HEK293T (cell line): ENCODE measurements at regions not wholly inside any gene's neighbourhood (a gene's known extent, or its start where the extent isn't known, plus 50 kb on each side); places are given as distances from the start of the nearest gene placed in this dataset.

Source experiments
- CTCF ChIA-PET: fragments of 350-600 bp; formaldehyde crosslinking; extraction: SDS; loops from one replicate; lab custom pipeline; 2021; ENCODE audit warnings: antibody characterized with exemption, inconsistent platforms; lab: Yijun Ruan, JAX
- POLR2A ChIA-PET: fragments of 350-600 bp; formaldehyde crosslinking; extraction: SDS; loops from one replicate; lab custom pipeline; 2020; ENCODE audit warnings: antibody characterized with exemption, inconsistent platforms; lab: Yijun Ruan, JAX
- DNase-seq: peaks from one replicate; pipeline ENCODE4 v3.0.0; 2012; ENCODE audit warnings: mixed read lengths; ENCODE audit errors: extremely low spot score
- ARNT ChIP-seq: fragments of 450-650 bp; IDR thresholded peaks from 2 replicates; pipeline ENCODE4 v1.6.1; 2017; ENCODE audit warnings: mild to moderate bottlenecking
- BHLHE40 ChIP-seq: fragments of 450-650 bp; IDR thresholded peaks from 2 replicates; pipeline ENCODE4 v1.6.1; 2016; ENCODE audit warnings: mild to moderate bottlenecking, moderate library complexity, borderline replicate concordance
- CTBP1 ChIP-seq: fragments of 450-650 bp; IDR thresholded peaks from 2 replicates; pipeline ENCODE4 v1.6.1; 2016; ENCODE audit warnings: borderline replicate concordance
- ELF4 ChIP-seq: fragments of 450-650 bp; IDR thresholded peaks from 2 replicates; pipeline ENCODE4 v1.6.1; 2017; ENCODE audit warnings: antibody characterized with exemption
- FOXA1 ChIP-seq: fragments of 450-650 bp; IDR thresholded peaks from 2 replicates; pipeline ENCODE4 v1.6.1; 2016; ENCODE audit warnings: mild to moderate bottlenecking
- FOXK2 ChIP-seq: fragments of 450-650 bp; IDR thresholded peaks from 2 replicates; pipeline ENCODE4 v1.6.1; 2016; ENCODE audit warnings: mild to moderate bottlenecking
- FOXM1 ChIP-seq: fragments of 450-650 bp; IDR thresholded peaks from 2 replicates; pipeline ENCODE4 v1.6.1; 2017; ENCODE audit warnings: mild to moderate bottlenecking, borderline replicate concordance
- HDGF ChIP-seq: fragments of 450-650 bp; IDR thresholded peaks from 2 replicates; pipeline ENCODE4 v1.6.1; 2017; ENCODE audit warnings: antibody characterized with exemption, borderline replicate concordance
- L3MBTL2 ChIP-seq: fragments of 450-650 bp; conservative IDR thresholded peaks from 2 replicates; pipeline ENCODE4 v1.6.1; 2016; ENCODE audit warnings: mild to moderate bottlenecking
- LEF1 ChIP-seq: fragments of 450-650 bp; IDR thresholded peaks from 2 replicates; pipeline ENCODE4 v1.6.1; 2017; ENCODE audit warnings: mild to moderate bottlenecking, borderline replicate concordance
- NFRKB ChIP-seq: fragments of 450-650 bp; IDR thresholded peaks from 2 replicates; pipeline ENCODE4 v1.6.1; 2016; ENCODE audit warnings: mild to moderate bottlenecking, moderate library complexity
- PKNOX1 ChIP-seq: fragments of 450-650 bp; IDR thresholded peaks from 2 replicates; pipeline ENCODE4 v1.6.1; 2016
- SP1 ChIP-seq: fragments of 450-650 bp; IDR thresholded peaks from 2 replicates; pipeline ENCODE4 v1.6.1; 2017
- SUZ12 ChIP-seq: fragments of 450-650 bp; IDR thresholded peaks from 2 replicates; pipeline ENCODE4 v1.6.1; 2016; ENCODE audit warnings: mild to moderate bottlenecking
- TARDBP ChIP-seq: fragments of 450-650 bp; IDR thresholded peaks from 2 replicates; pipeline ENCODE4 v1.6.1; 2016
- ZNF384 ChIP-seq: fragments of 450-650 bp; IDR thresholded peaks from 2 replicates; pipeline ENCODE4 v1.6.1; 2016

- DNase-seq: no peak
- TF ChIP-seq LEF1: no peak
- TF ChIP-seq L3MBTL2: no peak
- no peak for TF ChIP-seq FOXK2
- no peak for TF ChIP-seq BHLHE40
- no peak for TF ChIP-seq ELF4
- no peak for TF ChIP-seq NFRKB
- TF ChIP-seq SP1: no peak
- no peak for TF ChIP-seq FOXA1
- no peak for TF ChIP-seq CTBP1
- no peak for TF ChIP-seq HDGF
- TF ChIP-seq PKNOX1: no peak
- TF ChIP-seq ZNF384: no peak
- ChIA-PET POLR2A (no interaction called here), CTCF (no interaction called here)
Observed at GRCh38 chr7:340979-341694, 51.2 kb downstream of the FOXL3 start.

GRCh38 chr7:341841-342638 is 52.1 kb downstream of the FOXL3 start:
- DNase-seq: no peak
- ChIA-PET CTCF (no interaction called here), POLR2A (no interaction called here)
- TF ChIP-seq ELF4 (no peak), CTBP1 (no peak), FOXA1 (no peak), SUZ12 (no peak), FOXK2 (no peak), ZNF384 (no peak), TARDBP (no peak), L3MBTL2 (no peak), LEF1 (no peak), FOXM1 (no peak), BHLHE40 (no peak)

- POLR2A ChIA-PET: no interaction called here
- CTCF ChIA-PET: no interaction called here
- TF ChIP-seq L3MBTL2: no peak
- no peak for TF ChIP-seq ARNT
- no peak for TF ChIP-seq FOXM1
- no peak for TF ChIP-seq BHLHE40
- TF ChIP-seq LEF1: no peak
- TF ChIP-seq PKNOX1: no peak
- TF ChIP-seq NFRKB: no peak
- TF ChIP-seq ZNF384: no peak
- TF ChIP-seq FOXK2: no peak
- TF ChIP-seq TARDBP: no peak
- no peak for TF ChIP-seq ELF4
- no peak for TF ChIP-seq SUZ12
- TF ChIP-seq FOXA1: no peak
- TF ChIP-seq SP1: no peak
- TF ChIP-seq HDGF: no peak
- TF ChIP-seq CTBP1: no peak
- no peak for DNase-seq
Observed at GRCh38 chr7:342681-343216, 52.8 kb downstream of the FOXL3 start.

- DNase-seq: no peak
- no peak for TF ChIP-seq FOXK2
- TF ChIP-seq FOXA1: no peak
- no peak for TF ChIP-seq CTBP1
- no peak for TF ChIP-seq ZNF384
- TF ChIP-seq L3MBTL2: no peak
- no peak for TF ChIP-seq PKNOX1
- no peak for TF ChIP-seq NFRKB
- TF ChIP-seq SP1: no peak
- no peak for TF ChIP-seq ELF4
- TF ChIP-seq SUZ12: no peak
- no peak for TF ChIP-seq FOXM1
- TF ChIP-seq ARNT: no peak
- no peak for TF ChIP-seq LEF1
- TF ChIP-seq BHLHE40: no peak
- no peak for TF ChIP-seq HDGF
- ChIA-PET POLR2A (no interaction called here), CTCF (no interaction called here)
Observed at GRCh38 chr7:343227-343822, 53.4 kb downstream of the FOXL3 start.

GRCh38 chr7:343864-344607 is 54.1 kb downstream of the FOXL3 start:
- ChIA-PET POLR2A (no interaction called here), CTCF (no interaction called here)
- DNase-seq: no peak
- TF ChIP-seq HDGF: no peak
- TF ChIP-seq CTBP1: no peak
- no peak for TF ChIP-seq FOXK2
- TF ChIP-seq ELF4: no peak
- no peak for TF ChIP-seq BHLHE40
- no peak for TF ChIP-seq PKNOX1
- no peak for TF ChIP-seq FOXM1
- no peak for TF ChIP-seq LEF1
- TF ChIP-seq ZNF384: no peak
- no peak for TF ChIP-seq SP1
- TF ChIP-seq FOXA1: no peak
